GM12892 (cell line): ENCODE measurements at regions not wholly inside any gene's neighbourhood (a gene's known extent, or its start where the extent isn't known, plus 50 kb on each side); places are given as distances from the start of the nearest gene placed in this dataset.

Source experiments
- POLR2A ChIP-seq: IDR thresholded peaks from 2 replicates; pipeline ENCODE4 v1.6.1; 2011; ENCODE audit warnings: low read depth, low read length, control low read depth
- POLR2AphosphoS5 ChIP-seq: IDR thresholded peaks from 2 replicates; pipeline ENCODE4 v1.6.1; 2011; ENCODE audit warnings: low read depth, low read length, control low read depth

- TF ChIP-seq POLR2A (no peak), POLR2AphosphoS5 (no peak)
These were observed 161.5 kb upstream of the POU3F2 start for GRCh38 chr6:98672681-98673475.
